ENCODE measurements at regions not wholly inside any gene's neighbourhood (a gene's known extent, or its start where the extent isn't known, plus 50 kb on each side); places are given as distances from the start of the nearest gene placed in this dataset.

- no peaks in the 10 kb centered on the region for H4K20me1 ChIP-seq (ENCODE audit: insufficient read depth, low read length)
- FAIRE-seq (no peak), DNase-seq (ENCODE audit: low read depth) (no peak)
- H3K9me3 Mint-ChIP-seq (ENCODE audit: unreplicated experiment): no peaks in the 10 kb centered on the region
- no peaks in the 10 kb centered on the region for H3K36me3 Mint-ChIP-seq (ENCODE audit: low read depth, unreplicated experiment)
- no peaks in the 10 kb centered on the region for H3K9me3 ChIP-seq (ENCODE audit: insufficient read depth, low read depth, low read length)
- H2AFZ ChIP-seq (ENCODE audit: low read depth, low read length): no peak overlapping the region
- no peaks in the 10 kb centered on the region for H3K79me2 ChIP-seq (ENCODE audit: insufficient read depth, low read length)
- H3K36me3 ChIP-seq (ENCODE audit: insufficient read depth, low read length): no peaks in the 10 kb centered on the region
- no peak overlapping the region for H3K4me2 ChIP-seq (ENCODE audit: low read length)
- H3K27ac ChIP-seq (ENCODE audit: low read depth, low read length): no peak overlapping the region
- H3K27me3 Mint-ChIP-seq (ENCODE audit: low read depth, unreplicated experiment): no peaks in the 10 kb centered on the region
- H3K9ac ChIP-seq (ENCODE audit: low read length): no peak overlapping the region
- H3K27ac Mint-ChIP-seq (ENCODE audit: unreplicated experiment): no peak overlapping the region
- H3K4me1 ChIP-seq (ENCODE audit: insufficient read depth, low read length): no peaks in the 10 kb centered on the region
- H3K27me3 ChIP-seq (ENCODE audit: insufficient read depth, low read length): no peaks in the 10 kb centered on the region
- TF ChIP-seq EZH2 (IDR thresholded peaks at IDR 0.05; ENCODE audit: insufficient read depth, low read length) (no peak), CTCF (IDR thresholded peaks at IDR 0.05; ENCODE audit: insufficient read depth, low read depth, low read length) (no peak)
- H3K4me3 Mint-ChIP-seq (ENCODE audit: unreplicated experiment): no peak overlapping the region
- H3K4me1 Mint-ChIP-seq (ENCODE audit: low read depth, unreplicated experiment): peaks cover 3% of the 10 kb centered on the region
- no peak overlapping the region for H3K4me3 ChIP-seq (ENCODE audit: insufficient read depth, low read depth, low read length)
These were observed 721.0 kb upstream of the FAM98A start for GRCh38 chr2:34320056-34320455.

- no peaks in the 10 kb centered on the region for H3K79me2 ChIP-seq (ENCODE audit: insufficient read depth, low read length)
- FAIRE-seq (no peak), DNase-seq (ENCODE audit: low read depth) (no peak)
- no peak overlapping the region for H2AFZ ChIP-seq (ENCODE audit: low read depth, low read length)
- Mint-ChIP-seq H3K4me3 (ENCODE audit: unreplicated experiment) (no peak overlapping the region), H3K27me3 (ENCODE audit: low read depth, unreplicated experiment) (no peaks in the 10 kb centered on the region), H3K27ac (ENCODE audit: unreplicated experiment) (no peak overlapping the region), H3K36me3 (ENCODE audit: low read depth, unreplicated experiment) (no peaks in the 10 kb centered on the region), H3K9me3 (ENCODE audit: unreplicated experiment) (no peaks in the 10 kb centered on the region), H3K4me1 (ENCODE audit: low read depth, unreplicated experiment) (peaks cover 3% of the 10 kb centered on the region)
- H3K9me3 ChIP-seq (ENCODE audit: insufficient read depth, low read depth, low read length): no peaks in the 10 kb centered on the region
- H3K4me1 ChIP-seq (ENCODE audit: insufficient read depth, low read length): no peaks in the 10 kb centered on the region
- no peaks in the 10 kb centered on the region for H3K36me3 ChIP-seq (ENCODE audit: insufficient read depth, low read length)
- H3K4me3 ChIP-seq (ENCODE audit: insufficient read depth, low read depth, low read length): no peak overlapping the region
- no peak overlapping the region for H3K4me2 ChIP-seq (ENCODE audit: low read length)
- no peak overlapping the region for H3K9ac ChIP-seq (ENCODE audit: low read length)
- H3K27me3 ChIP-seq (ENCODE audit: insufficient read depth, low read length): no peaks in the 10 kb centered on the region
- TF ChIP-seq EZH2 (IDR thresholded peaks at IDR 0.05; ENCODE audit: insufficient read depth, low read length) (no peak), CTCF (IDR thresholded peaks at IDR 0.05; ENCODE audit: insufficient read depth, low read depth, low read length) (no peak)
- no peak overlapping the region for H3K27ac ChIP-seq (ENCODE audit: low read depth, low read length)
- no peaks in the 10 kb centered on the region for H4K20me1 ChIP-seq (ENCODE audit: insufficient read depth, low read length)
These were observed 718.7 kb upstream of the FAM98A start for GRCh38 chr2:34317797-34318196.

GRCh38 chr2:34316788-34317187, 717.7 kb upstream of the FAM98A start:
- DNase-seq (ENCODE audit: low read depth) (no peak), FAIRE-seq (no peak)
- H3K9me3 ChIP-seq (ENCODE audit: insufficient read depth, low read depth, low read length): no peaks in the 10 kb centered on the region
- H3K4me3 ChIP-seq (ENCODE audit: insufficient read depth, low read depth, low read length): no peak overlapping the region
- no peak overlapping the region for H3K4me2 ChIP-seq (ENCODE audit: low read length)
- Mint-ChIP-seq H3K36me3 (ENCODE audit: low read depth, unreplicated experiment) (no peaks in the 10 kb centered on the region), H3K9me3 (ENCODE audit: unreplicated experiment) (no peaks in the 10 kb centered on the region), H3K27ac (ENCODE audit: unreplicated experiment) (no peak overlapping the region), H3K4me3 (ENCODE audit: unreplicated experiment) (no peak overlapping the region), H3K27me3 (ENCODE audit: low read depth, unreplicated experiment) (no peaks in the 10 kb centered on the region), H3K4me1 (ENCODE audit: low read depth, unreplicated experiment) (peaks cover 3% of the 10 kb centered on the region)
- H3K27me3 ChIP-seq (ENCODE audit: insufficient read depth, low read length): no peaks in the 10 kb centered on the region
- no peaks in the 10 kb centered on the region for H4K20me1 ChIP-seq (ENCODE audit: insufficient read depth, low read length)
- no peaks in the 10 kb centered on the region for H3K79me2 ChIP-seq (ENCODE audit: insufficient read depth, low read length)
- no peak overlapping the region for H3K9ac ChIP-seq (ENCODE audit: low read length)
- no peak overlapping the region for H3K27ac ChIP-seq (ENCODE audit: low read depth, low read length)
- TF ChIP-seq CTCF (IDR thresholded peaks at IDR 0.05; ENCODE audit: insufficient read depth, low read depth, low read length) (no peak), EZH2 (IDR thresholded peaks at IDR 0.05; ENCODE audit: insufficient read depth, low read length) (no peak)
- H3K36me3 ChIP-seq (ENCODE audit: insufficient read depth, low read length): no peaks in the 10 kb centered on the region
- no peaks in the 10 kb centered on the region for H3K4me1 ChIP-seq (ENCODE audit: insufficient read depth, low read length)
- no peak overlapping the region for H2AFZ ChIP-seq (ENCODE audit: low read depth, low read length)
